Activated effector memory CD4-positive, alpha-beta T cell treated with anti-CD3 and anti-CD28 coated beads, Interleukin-2, amount 50 U/mL, for 16 hours (primary cell): ENCODE measurements at regions not wholly inside any gene's neighbourhood (a gene's known extent, or its start where the extent isn't known, plus 50 kb on each side); places are given as distances from the start of the nearest gene placed in this dataset.

Source experiments
- DNase-seq: peaks from one replicate; pipeline ENCODE4 v3.0.0-alpha.2; 2020

- DNase-seq: no peak
Observed at GRCh38 chr21:25328736-25329135, 278.5 kb downstream of the MRPL39 start.

- DNase-seq: no peak
Observed at GRCh38 chr21:25326181-25326580, 281.1 kb downstream of the MRPL39 start.

- DNase-seq: no peak
Observed at GRCh38 chr21:25324666-25325065, 282.6 kb downstream of the MRPL39 start.

- DNase-seq: no peak
Observed at GRCh38 chr21:25323356-25323949, 283.8 kb downstream of the MRPL39 start.

GRCh38 chr21:25314247-25314646 lies 293.0 kb downstream of the MRPL39 start:
- DNase-seq: no peak

- DNase-seq: no peak
Observed at GRCh38 chr21:25313829-25314228, 293.5 kb downstream of the MRPL39 start.

GRCh38 chr21:25307489-25307888 lies 299.8 kb downstream of the MRPL39 start:
- no peak for DNase-seq

GRCh38 chr21:25304611-25305010 lies 302.7 kb downstream of the MRPL39 start:
- DNase-seq: no peak

- DNase-seq: no peak
Observed at GRCh38 chr21:25300632-25301031, 306.6 kb downstream of the MRPL39 start.

- no peak for DNase-seq
Observed at GRCh38 chr21:25298512-25299491, 308.5 kb downstream of the MRPL39 start.

GRCh38 chr21:25297117-25297516 lies 310.2 kb downstream of the MRPL39 start:
- no peak for DNase-seq

GRCh38 chr21:25296252-25296651 lies 311.0 kb downstream of the MRPL39 start:
- no peak for DNase-seq

GRCh38 chr21:25292396-25292795 lies 314.9 kb downstream of the MRPL39 start:
- DNase-seq: no peak

GRCh38 chr21:25283720-25284119 lies 323.6 kb downstream of the MRPL39 start:
- no peak for DNase-seq

GRCh38 chr21:25281134-25281533 lies 326.1 kb downstream of the MRPL39 start:
- DNase-seq: no peak

GRCh38 chr21:25280061-25280460 lies 327.2 kb downstream of the MRPL39 start:
- no peak for DNase-seq

GRCh38 chr21:25273959-25274358 lies 333.3 kb downstream of the MRPL39 start:
- no peak for DNase-seq

GRCh38 chr21:25254491-25255174 lies 352.6 kb downstream of the MRPL39 start:
- DNase-seq: no peak

- no peak for DNase-seq
Observed at GRCh38 chr21:25246546-25246945, 360.7 kb downstream of the MRPL39 start.

GRCh38 chr21:25244735-25245134 lies 362.5 kb downstream of the MRPL39 start:
- DNase-seq: no peak

- no peak for DNase-seq
Observed at GRCh38 chr21:25243808-25244207, 363.5 kb downstream of the MRPL39 start.

GRCh38 chr21:25240974-25241373 lies 366.3 kb downstream of the MRPL39 start:
- no peak for DNase-seq
